PC-3 (cell line): ENCODE measurements at regions not wholly inside any gene's neighbourhood (a gene's known extent, or its start where the extent isn't known, plus 50 kb on each side); places are given as distances from the start of the nearest gene placed in this dataset.

Experiments used
- ATAC-seq: fragments of 200-7000 bp; cut with Tn5 transposase; 2 replicates; pipeline ENCODE4 v1.9.1; 2020; ENCODE audit warnings: mild to moderate bottlenecking, moderate library complexity
- BruUV-seq: library from RNA; stranded (reverse); fragments of 400-500 nt; replicated peaks from 2 replicates; lab custom pipeline; 2021; lab: Mats Ljungman, UMichigan
- CTCF ChIA-PET: fragments of 300-600 bp; sonication (Branson Sonifier 250); formaldehyde crosslinking; loops from one replicate; lab custom pipeline; 2022; ENCODE audit warnings: antibody characterized with exemption; lab: Charles Lee
- POLR2A ChIA-PET: fragments of 300-600 bp; sonication (Branson Sonifier 250); formaldehyde crosslinking; loops from one replicate; lab custom pipeline; 2022; ENCODE audit warnings: antibody characterized with exemption; ENCODE audit not compliant: unreplicated experiment; lab: Charles Lee
- DNase-seq: peaks from one replicate; pipeline ENCODE4 v3.0.0-alpha.2; 2015
- H2AFZ ChIP-seq: fragments of 300-600 bp; sonication (generic); 2 replicates; pipeline ENCODE4 v1.6.0; 2016; ENCODE audit warnings: antibody characterized with exemption, low read length
- H3F3A ChIP-seq: fragments of 300-600 bp; sonication (generic); one replicate; pipeline ENCODE4 v1.6.0; 2017; ENCODE audit warnings: antibody characterized with exemption, low read length, control low read depth, mild to moderate bottlenecking; ENCODE audit not compliant: unreplicated experiment
- H3K27ac ChIP-seq: fragments of 300-600 bp; sonication (generic); 2 replicates; pipeline ENCODE4 v1.5.1; 2016; ENCODE audit warnings: mild to moderate bottlenecking, low read length
- H3K27me3 ChIP-seq: fragments of 300-600 bp; sonication (generic); 2 replicates; pipeline ENCODE4 v1.6.1; 2016; ENCODE audit warnings: low read length, mixed read lengths
- H3K36me3 ChIP-seq: fragments of 300-600 bp; sonication (generic); 2 replicates; pipeline ENCODE4 v1.6.1; 2016; ENCODE audit warnings: low read depth, mixed run types, low read length, mixed read lengths
- H3K4me1 ChIP-seq: fragments of 300-600 bp; sonication (generic); 2 replicates; pipeline ENCODE4 v1.5.1; 2016; ENCODE audit warnings: low read length; ENCODE audit not compliant: insufficient read depth
- H3K4me2 ChIP-seq: fragments of 300-600 bp; sonication (generic); 2 replicates; pipeline ENCODE4 v1.6.0; 2016; ENCODE audit warnings: low read length
- H3K4me3 ChIP-seq: fragments of 300-600 bp; sonication (generic); 2 replicates; pipeline ENCODE4 v1.5.1; 2016; ENCODE audit warnings: mild to moderate bottlenecking, low read length, mixed read lengths
- H3K79me2 ChIP-seq: fragments of 300-600 bp; sonication (generic); 2 replicates; pipeline ENCODE4 v1.6.1; 2017; ENCODE audit warnings: low read length, mixed read lengths
- H3K9ac ChIP-seq: fragments of 300-600 bp; sonication (generic); 2 replicates; pipeline ENCODE4 v1.6.0; 2016; ENCODE audit warnings: mild to moderate bottlenecking, low read length
- H3K9me2 ChIP-seq: fragments of 300-600 bp; sonication (generic); replicated peaks from 2 replicates; pipeline ENCODE4 v1.6.1; 2016; ENCODE audit warnings: mixed run types, low read length, mixed read lengths
- H3K9me3 ChIP-seq: fragments of 300-600 bp; sonication (generic); 2 replicates; pipeline ENCODE4 v1.6.1; 2016; ENCODE audit warnings: low read length, mixed read lengths
- H4K20me1 ChIP-seq: fragments of 300-600 bp; sonication (generic); 2 replicates; pipeline ENCODE4 v1.6.1; 2016; ENCODE audit warnings: low read length, mixed read lengths
- CTCF ChIP-seq: fragments of 300-600 bp; sonication (generic); conservative IDR thresholded peaks from 2 replicates; pipeline ENCODE4 v1.5.1; 2017; ENCODE audit warnings: antibody characterized with exemption, low read depth, mild to moderate bottlenecking, low read length
- EZH2 ChIP-seq: fragments of 300-600 bp; sonication (generic); IDR thresholded peaks from one replicate; pipeline ENCODE4 v1.6.1; 2017; ENCODE audit warnings: antibody characterized with exemption, mild to moderate bottlenecking, low read length; ENCODE audit not compliant: unreplicated experiment
- EZH2phosphoT487 ChIP-seq: fragments of 300-600 bp; sonication (generic); IDR thresholded peaks from 2 replicates; pipeline ENCODE4 v1.6.1; 2018; ENCODE audit warnings: mild to moderate bottlenecking, antibody characterized with exemption, low read length, borderline replicate concordance
- intact Hi-C: fragments of 100-400 bp; cut with micrococcal nuclease; formaldehyde crosslinking; loops from 2 replicates; pipeline ENCODE4 v1.9.0; 2023

DNA sequence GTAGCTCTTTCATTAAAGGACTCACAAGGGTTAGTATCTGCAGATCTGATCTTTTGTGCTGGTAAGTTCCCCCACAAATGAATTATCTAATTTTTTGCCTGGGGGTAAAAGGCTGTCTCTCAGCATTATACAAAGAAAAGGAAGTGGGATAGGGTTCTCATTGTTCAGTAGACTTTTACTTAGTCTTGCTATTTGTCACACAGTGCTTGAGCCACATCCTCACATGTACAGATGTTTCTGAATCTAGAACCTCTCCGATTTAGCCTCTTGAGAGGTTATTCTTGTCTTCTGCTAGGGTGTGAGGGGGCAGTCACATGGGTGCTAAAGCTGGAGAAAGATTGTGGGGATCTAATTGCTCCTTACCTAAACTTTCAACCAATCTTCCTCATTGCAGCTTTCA is 93.0 kb downstream of the SLC41A2 start:
- Histone ChIP-seq H3K27me3 (no peaks in the 10 kb centered on the region), H3K9ac (no peak overlapping the region), H3K9me3 (no peaks in the 10 kb centered on the region), H3K4me3 (no peak overlapping the region), H3K4me2 (no peak overlapping the region), H3K27ac (no peak overlapping the region), H3K9me2 (no peaks in the 10 kb centered on the region), H3K36me3 (no peaks in the 10 kb centered on the region), H3K79me2 (no peaks in the 10 kb centered on the region), H4K20me1 (no peaks in the 10 kb centered on the region), H3K4me1 (peaks cover 16% of the 10 kb centered on the region), H2AFZ (no peak overlapping the region), H3F3A (no peaks in the 10 kb centered on the region)
- BruUV-seq: no TSS peak
- intact Hi-C loops: no loop called here
- TF ChIP-seq EZH2phosphoT487: no peak
- ATAC-seq: no peak
- ChIA-PET CTCF (no interaction called here), POLR2A (interaction anchor here (0.5 kb wide), 1 partner anchor 196 kb away, joined by 35 read pairs; no protein-coding TSS in a partner anchor)
- no peak for DNase-seq

DNA sequence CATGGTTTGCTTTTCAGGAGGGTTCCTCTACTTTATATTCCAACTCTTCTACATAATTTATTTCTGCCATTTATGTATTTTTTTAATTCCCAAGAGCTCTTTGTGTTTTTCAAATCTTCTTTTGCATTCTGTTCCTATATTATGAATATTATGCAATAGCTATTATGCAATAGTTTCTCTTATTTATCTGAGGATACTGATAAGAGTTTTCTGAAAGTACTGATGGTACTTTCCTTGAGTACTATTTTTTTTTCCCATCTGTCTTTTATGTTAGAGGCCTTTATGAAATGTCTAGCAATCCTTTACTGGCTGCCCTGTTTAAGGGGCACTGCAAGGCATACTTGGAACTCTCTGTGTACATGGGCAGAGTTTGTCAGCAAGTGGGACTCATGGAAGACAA is 93.4 kb downstream of the SLC41A2 start:
- intact Hi-C loops: no loop called here
- CTCF ChIA-PET: no interaction called here
- DNase-seq: no peak

GRCh38 chr12:104863296-104863948 is 94.7 kb downstream of the SLC41A2 start:
- H3K9me3 ChIP-seq: no peaks in the 10 kb centered on the region
- H3K79me2 ChIP-seq: no peaks in the 10 kb centered on the region
- no peak for ATAC-seq
- TF ChIP-seq CTCF (0 out of 2 replicates have a peak, but pooled peaks have one; percentile 18), EZH2 (no peak), EZH2phosphoT487 (no peak)
- no peaks in the 10 kb centered on the region for H4K20me1 ChIP-seq
- H3K4me1 ChIP-seq: peaks cover 32% of the 10 kb centered on the region
- CTCF ChIA-PET: interaction anchor here (0.6 kb wide), 1 partner anchor 482 kb away, joined by 3 read pairs; no protein-coding TSS in a partner anchor
- POLR2A ChIA-PET: no interaction called here
- no peaks in the 10 kb centered on the region for H3K9me2 ChIP-seq
- H3K4me2 ChIP-seq: peak overlapping the region; percentile 14; the same call in 1 of the 2 replicates
- no peaks in the 10 kb centered on the region for H3F3A ChIP-seq
- BruUV-seq: no TSS peak
- no peak overlapping the region for H3K4me3 ChIP-seq
- no peaks in the 10 kb centered on the region for H3K36me3 ChIP-seq
- intact Hi-C loops: no loop called here
- DNase-seq: peak; percentile 66
- H3K27me3 ChIP-seq: no peaks in the 10 kb centered on the region
- H3K9ac ChIP-seq: no peak overlapping the region
- H2AFZ ChIP-seq: no peak overlapping the region
- peak overlapping the region; percentile 33 for H3K27ac ChIP-seq

More for the DNA sequence above, 93.4 kb downstream of the SLC41A2 start:
- TF ChIP-seq CTCF (no peak), EZH2phosphoT487 (no peak), EZH2 (no peak)
- peaks cover 20% of the 10 kb centered on the region for H3K4me1 ChIP-seq
- H3K27ac ChIP-seq: no peak overlapping the region
- H3K4me2 ChIP-seq: no peak overlapping the region
- no peak for ATAC-seq
- no peaks in the 10 kb centered on the region for H4K20me1 ChIP-seq
- H3F3A ChIP-seq: no peaks in the 10 kb centered on the region
- no peak overlapping the region for H2AFZ ChIP-seq
- POLR2A ChIA-PET: interaction anchor here (0.5 kb wide), 1 partner anchor 196 kb away, joined by 35 read pairs; no protein-coding TSS in a partner anchor
- BruUV-seq: no TSS peak
- no peaks in the 10 kb centered on the region for H3K9me2 ChIP-seq
- no peaks in the 10 kb centered on the region for H3K27me3 ChIP-seq
- H3K9ac ChIP-seq: no peak overlapping the region
- no peaks in the 10 kb centered on the region for H3K79me2 ChIP-seq
- H3K4me3 ChIP-seq: no peak overlapping the region
- H3K36me3 ChIP-seq: no peaks in the 10 kb centered on the region
- H3K9me3 ChIP-seq: no peaks in the 10 kb centered on the region
